DMS79 (cell line): ENCODE measurements at regions not wholly inside any gene's neighbourhood (a gene's known extent, or its start where the extent isn't known, plus 50 kb on each side); places are given as distances from the start of the nearest gene placed in this dataset.
"Not testable (repeated sequence)": the region's sequence is repeated elsewhere in the genome, so short reads cannot be mapped to it uniquely, and the experiment has no call there.

Experiments used
- DNase-seq: peaks from one replicate; lab custom pipeline; 2025; lab: John Stamatoyannopoulos, UW

DNA sequence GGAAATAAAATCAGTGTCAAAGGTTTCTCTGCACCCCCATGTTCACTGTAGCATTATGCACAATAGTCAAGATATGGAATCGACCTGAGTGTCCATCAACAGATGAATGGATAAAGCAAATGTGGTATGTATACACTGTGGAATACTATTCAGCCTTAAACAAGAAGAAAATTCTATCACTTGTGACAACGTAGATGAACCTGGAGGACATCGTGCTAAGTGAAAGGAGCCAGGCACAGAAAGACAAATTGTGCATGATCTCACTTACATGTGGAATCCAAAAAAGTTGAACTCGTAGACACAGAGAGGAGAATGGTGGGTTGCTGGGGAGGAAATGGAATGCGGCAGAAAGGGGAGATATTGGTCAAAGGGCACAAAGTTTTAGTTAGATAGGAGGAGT lies 136.3 kb upstream of the ESR1 start:
- DNase-seq, result no peak

DNA sequence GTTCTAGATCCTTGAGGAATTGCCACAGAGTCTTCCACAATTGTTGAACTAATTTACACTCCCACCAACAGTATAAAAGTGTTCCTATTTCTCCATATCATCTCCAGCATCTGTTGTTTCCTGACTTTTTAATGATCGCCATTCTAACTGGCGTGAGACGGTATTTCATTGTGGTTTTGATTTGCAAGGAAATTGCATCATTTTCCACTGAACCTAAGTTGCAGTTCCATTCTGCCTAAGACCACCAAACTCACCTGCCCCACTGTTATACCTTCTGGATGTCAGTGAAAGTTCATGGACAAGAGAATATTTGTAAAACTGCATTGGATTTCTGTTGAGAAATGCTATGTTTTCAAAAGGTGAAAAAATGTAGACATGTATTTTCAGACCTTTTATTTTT lies 132.9 kb upstream of the ESR1 start:
- no peak for DNase-seq

DNA sequence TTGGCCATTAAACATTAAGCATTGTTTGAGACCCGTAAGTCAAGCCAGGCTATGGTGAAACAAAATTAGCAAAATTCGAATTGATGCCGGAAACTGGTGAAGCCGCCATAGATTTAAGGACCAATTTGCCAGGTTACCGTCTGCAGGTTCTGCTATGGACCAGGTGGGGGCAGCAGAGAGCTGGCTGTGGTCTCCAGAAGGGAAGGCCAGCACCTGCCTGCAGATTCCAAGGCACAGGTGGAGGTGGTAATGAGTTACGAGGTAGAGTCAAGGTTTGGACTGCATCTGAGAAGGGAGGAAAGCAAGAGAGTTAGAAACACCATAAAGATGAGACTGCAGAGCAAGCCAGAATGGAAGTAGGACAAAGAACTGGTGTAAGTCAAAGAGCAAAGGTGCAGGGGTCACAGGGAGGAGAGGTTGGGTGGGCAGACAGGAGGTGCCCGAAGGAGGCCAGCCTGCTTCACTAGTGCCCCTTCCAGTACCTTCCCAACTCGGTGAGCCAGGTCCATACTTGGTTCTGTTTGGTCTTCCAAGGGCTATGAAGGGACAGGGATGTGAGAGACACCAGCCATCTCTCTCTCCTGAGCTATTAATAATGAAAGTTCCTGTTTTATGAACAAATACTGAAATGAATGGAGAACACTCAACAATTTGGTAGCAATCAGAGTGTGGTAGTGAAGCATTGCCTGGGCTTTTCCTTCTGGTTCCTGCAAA lies 131.6 kb upstream of the ESR1 start:
- DNase-seq, result no peak

DNA sequence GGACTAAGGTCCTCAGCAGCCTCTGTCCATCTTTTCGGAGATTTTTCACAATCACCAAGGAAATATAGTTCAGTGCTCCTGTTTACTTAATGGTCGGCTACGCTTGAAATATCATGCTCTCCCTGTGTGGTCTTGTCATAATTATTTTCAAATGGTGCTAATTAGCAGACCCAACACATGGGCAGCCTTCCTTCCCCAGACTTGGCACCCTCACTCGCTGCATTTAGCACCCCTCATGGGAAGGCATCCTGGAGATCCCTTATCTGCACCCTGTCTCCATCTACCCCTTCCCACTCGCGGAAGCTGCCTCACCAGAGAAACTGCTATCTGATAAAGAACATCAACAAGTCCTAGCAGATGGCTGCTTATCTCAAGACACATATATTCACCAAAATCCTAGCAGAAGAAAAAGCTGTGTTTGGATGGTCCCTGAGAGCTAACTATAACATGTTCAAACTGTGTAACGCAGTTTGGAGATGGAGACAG lies 131.0 kb upstream of the ESR1 start:
- no peak for DNase-seq

DNA sequence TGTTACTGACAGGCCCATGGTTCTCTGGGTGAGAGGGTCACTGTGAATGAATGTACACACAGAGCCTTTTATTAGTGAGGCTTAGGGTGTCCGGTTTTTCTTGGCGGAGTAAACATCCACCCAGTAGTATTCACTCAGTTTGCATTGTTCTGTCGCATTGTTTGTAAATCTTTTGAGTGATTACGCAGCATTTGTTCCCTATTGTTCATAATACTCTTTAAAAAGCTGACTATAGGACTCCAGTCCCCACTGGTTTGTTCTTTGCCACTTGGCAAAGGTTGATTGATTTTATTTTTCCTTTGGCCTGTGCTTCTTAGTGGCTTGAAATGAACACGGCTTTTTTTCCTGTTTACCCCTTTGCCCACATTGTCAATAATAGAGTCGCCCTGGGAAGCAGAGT lies 130.1 kb upstream of the ESR1 start:
- no peak for DNase-seq

DNA sequence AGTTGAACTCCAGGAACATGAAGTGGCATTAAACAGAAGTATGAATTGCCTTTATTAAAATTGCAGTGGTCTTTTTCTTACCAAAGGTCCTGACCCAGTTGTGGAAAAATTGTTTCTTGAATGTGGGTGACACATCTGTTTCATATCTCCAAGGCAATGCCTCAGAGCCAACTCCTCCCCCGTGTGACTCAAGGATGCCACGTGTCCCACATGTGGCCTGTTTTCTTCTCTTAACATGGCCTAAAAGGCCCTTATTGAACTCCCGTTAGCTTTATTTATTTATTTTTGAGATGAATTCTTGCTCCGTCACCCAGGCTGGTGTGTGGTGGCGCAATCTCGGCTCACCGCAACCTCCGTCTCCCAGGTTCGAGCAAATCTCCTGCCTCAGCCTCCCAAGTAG lies 128.4 kb upstream of the ESR1 start:
- DNase-seq, result no peak

DNA sequence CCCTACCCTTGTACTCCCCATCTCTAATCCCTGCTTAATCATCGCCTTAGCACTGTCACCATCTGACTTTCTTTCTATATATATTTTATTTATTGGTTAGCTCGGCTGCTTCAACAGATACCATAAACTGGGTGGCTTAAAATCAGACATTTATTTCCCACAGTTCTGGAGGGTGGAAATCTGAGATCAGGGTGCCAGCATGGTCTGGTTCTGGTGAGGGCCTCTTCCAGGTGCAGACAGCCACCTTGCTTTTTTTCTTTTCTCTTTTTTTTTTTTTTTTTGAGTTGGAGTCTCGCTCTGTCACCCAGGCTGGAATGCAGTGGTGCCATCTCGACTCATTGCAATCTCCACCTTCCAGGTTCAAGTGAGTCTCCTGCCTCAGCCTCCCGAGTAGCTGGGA lies 127.5 kb upstream of the ESR1 start:
- DNase-seq, result no peak

DNA sequence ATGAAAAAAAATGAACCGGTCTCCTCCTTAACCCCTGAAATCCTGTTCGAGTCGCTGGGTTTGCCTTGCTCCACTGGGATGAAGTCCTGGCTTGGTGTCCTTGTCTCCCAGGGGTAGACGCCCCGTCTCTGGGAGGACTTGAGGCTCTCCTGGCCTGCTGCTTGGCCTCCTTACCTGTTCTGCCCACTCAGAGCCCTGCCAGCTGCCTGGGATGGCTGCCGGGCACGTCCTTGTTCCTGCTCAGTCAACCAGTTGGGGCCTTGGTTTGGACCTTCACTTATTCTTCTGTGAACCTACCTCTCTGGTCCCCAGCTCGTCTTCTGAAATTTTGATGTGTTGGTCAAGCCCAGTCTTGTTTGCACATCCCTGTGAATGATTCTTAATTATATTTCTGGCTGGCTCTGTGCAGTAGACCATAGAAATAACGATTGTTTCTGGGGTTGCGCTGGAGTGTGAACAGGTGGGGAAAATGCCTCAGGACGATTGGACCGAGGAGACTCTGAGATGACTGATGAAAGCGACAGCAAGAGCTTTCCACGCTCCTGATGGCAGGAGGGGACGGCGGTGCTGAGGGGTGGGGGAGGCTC lies 126.5 kb upstream of the ESR1 start:
- peak; percentile 8 for DNase-seq

DNA sequence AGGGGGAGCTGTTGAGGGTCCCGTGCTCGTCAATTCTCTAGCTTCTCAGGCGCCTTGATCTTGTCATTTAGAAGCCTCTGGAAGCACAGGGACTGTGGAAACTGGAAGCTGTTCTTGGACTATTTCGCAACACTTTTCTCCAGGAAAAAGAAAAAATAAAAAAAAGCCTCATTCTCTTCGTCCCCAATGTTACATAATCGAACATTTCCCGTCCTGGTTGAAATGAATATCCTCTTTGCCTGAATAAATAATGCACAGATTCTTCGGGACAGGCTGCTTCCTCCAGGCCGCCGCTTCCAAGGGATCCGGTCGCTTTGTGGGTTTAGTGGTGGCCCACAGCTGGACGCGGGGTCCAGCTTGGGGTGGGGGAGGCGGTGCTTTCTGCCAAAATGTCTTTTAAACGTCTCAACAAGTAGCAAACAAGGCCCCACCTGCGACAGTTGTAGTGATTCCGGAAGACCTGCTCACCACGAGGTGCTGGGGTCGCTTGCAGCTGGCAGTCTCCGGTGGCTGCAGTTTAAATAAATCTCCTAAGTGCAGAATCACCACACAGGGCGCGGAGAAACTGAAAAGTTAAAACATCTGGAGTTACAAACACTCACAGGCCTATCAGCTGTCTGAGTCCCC lies 125.9 kb upstream of the ESR1 start:
- DNase-seq, result no peak

DNA sequence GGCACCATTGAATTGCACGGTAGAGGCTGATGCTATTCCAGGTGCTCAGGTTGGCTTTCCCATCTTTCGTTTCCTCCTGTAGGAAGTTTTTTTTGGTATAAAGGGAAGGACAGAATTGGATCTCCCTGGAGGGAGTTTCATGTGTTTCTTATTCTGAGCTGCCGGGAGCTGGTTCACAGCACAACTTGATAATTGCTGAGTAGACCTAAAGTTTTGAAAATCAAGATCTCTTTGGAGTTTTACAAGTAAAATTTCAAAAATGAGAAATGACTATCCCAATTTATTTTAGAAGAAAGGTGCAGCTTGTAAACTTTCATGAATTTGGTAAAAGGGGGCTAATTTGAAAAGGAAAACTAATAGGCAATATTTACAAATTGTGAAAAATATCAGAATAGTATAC lies 125.2 kb upstream of the ESR1 start:
- DNase-seq, result no peak

DNA sequence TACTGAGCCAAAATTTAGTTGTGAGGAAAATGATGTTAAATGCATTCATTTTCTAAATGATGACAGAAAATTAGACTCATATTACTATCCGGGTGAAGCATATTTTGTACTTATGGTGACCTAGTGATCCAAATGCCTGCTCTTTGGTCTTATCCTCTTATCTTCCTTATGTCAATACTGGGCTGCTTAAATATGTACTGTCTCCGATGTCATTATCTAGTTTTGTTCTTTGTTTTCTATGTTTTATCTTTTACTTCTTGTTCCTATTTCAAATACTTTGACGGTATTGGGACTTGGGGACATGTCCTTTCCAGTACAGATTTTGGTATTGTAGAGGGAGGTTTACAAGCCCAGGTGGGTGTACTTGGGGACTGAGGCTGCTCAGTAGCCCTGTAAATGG lies 124.6 kb upstream of the ESR1 start:
- no peak for DNase-seq

DNA sequence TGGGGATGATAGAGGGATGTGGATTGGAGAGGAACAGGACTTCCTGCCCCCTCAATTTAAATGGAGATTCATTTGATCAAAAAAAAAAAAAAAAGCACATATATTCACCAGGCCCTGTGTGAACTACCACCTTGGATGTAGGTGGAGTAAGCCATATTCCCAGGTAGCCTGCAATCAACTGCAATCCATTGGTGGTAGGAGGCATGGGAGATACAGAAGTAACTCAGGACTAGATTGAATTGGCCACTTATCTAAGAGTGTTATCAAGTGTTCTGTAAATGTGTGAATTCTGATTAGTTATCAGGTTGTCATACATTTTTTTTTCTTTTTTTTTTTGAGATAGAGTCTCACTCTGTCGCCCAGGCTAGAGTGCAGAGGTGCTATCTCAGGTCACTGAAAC lies 124.1 kb upstream of the ESR1 start:
- DNase-seq, result no peak

DNA sequence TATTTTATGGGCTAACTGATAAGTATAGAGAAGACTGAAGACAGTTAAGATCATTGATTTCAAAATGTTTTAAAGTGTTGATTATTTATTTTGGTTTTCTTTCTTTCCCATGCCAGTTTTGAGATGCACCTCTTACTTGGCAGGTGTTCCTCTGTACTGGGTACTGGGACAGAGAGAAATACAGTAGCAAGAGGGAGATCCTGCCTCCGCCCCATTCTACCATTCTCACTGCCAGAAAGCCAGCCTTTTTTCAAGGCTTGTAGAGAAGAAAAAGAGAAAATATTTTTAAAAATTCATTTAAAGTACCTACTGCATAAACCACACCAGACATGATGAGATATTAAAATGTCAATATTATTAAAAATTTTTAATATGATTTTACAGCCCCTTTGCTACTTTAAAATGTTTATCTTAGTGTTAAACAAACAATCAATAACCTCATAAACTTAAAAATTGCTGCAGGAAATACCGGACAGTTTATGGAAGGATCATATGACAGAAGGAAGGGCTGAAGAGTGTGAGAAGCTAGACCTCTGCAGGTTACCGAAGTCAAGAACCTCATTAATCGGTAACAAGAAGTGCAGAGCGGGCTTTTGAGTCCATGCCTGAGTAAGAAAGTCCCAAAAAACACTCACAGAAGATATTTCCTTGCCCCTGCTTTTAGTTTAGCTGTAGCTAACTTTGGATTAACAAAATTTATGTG lies 117.8 kb upstream of the ESR1 start:
- no peak for DNase-seq

DNA sequence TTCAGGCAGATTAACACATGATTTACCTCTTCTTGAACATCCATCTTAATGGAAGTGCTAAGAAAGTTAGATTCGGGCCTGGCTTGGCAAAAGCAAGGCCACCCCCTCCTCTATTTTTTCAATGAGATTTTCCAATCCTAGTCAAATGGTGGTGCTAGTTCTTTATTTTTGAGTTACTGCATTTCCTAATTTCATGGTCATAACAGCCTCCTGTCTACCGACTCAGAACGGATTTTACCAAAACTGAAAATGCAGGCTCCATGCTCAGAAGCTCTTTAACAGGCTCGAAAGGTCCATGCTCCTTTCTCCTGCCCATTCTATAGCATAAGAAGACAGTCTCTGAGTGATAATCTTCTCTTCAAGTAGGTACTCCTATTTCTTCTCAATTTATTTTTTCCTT lies 117.2 kb upstream of the ESR1 start:
- DNase-seq, result no peak

DNA sequence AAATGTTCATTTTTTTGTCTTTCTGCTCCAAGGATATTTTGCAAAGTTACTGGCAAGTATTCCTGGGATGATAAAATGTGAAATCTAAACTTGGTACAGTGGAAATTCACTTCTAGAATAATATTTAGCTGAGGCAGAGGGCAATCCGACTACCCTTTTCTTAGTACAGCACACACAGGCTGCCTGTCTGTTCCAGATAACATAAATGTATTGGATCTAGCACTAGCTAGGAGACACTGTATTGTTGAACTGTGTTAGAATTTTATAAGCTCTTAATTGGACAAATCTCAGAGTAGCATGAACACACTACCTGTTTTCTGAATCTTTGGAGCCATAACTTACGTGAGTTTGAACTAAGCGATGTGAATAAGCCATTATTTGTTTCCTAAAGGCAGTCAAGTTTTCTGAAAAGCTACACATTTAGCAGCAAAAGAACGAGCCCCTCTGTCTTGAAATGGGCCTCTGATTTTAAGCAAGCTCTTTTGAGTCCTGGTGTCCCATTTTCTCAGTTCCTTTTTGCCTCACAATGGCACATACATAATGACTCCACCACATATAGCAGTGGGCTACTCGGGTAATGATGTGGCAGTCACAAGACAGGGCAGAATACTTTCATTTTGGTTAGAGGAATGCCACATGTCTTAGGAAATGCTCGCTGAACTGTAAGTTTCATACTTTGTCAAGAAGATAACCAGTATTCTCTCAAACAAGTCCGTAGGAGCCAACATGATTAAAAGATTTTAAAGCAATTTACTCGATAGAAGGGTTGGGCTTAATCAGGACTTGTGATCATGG lies 116.5 kb upstream of the ESR1 start:
- no peak for DNase-seq

DNA sequence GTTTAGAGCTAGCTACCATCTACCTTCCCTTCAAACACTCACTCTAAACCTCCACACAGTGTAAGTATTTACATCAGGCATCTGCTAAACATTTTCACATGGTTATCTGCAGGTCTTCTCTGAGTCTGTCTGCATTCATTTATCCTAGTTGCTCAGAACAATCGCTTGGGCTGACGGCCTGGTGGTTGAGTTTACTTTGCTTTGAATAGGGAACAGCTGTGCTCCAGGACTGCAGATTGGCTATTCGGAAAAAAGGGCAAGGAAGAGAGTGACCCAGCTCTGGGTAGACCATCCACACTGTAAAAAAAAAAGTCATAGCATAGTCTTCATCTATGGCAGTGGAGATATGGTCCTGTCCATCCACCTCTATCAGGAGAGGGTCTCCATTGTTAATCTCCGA lies 115.3 kb upstream of the ESR1 start:
- no peak for DNase-seq

DNA sequence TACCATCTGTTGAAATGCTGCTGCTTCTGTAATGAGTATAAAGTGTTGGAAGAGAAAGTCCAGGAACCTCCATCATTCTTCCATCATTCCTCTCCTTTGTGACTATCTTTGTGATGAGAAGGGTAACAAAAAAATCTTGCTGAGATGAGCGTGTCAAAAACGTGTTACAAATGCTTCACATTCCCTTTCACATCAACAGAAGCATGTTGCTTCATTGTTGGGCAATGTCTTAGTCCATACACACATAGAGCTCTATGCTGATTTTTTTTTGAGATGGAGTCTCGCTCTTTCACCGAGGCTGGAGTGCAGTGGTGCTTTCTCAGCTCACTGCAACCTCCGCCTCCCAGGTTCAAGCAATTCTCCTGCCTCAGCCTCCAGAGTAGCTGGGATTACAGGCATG lies 114.1 kb upstream of the ESR1 start:
- no peak for DNase-seq

DNA sequence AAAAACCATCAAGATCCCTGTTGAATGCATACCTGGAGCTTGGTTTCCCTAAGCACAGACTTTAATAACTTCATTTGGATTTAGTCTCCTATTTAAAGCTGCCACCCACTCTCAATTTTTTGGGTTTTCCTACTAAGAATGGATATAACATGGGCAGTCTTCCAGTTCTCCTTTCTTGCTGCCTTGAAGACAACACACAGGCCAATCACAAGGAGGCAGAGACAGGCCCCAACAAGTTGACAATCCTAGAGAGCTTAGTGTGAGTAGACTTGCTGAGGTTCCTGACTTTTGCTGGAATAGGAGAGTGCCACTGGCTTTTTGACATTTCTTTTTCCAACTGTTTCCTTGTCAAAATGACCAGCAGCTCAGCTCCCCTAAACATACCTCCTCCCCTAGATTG lies 112.3 kb upstream of the ESR1 start:
- no peak for DNase-seq

DNA sequence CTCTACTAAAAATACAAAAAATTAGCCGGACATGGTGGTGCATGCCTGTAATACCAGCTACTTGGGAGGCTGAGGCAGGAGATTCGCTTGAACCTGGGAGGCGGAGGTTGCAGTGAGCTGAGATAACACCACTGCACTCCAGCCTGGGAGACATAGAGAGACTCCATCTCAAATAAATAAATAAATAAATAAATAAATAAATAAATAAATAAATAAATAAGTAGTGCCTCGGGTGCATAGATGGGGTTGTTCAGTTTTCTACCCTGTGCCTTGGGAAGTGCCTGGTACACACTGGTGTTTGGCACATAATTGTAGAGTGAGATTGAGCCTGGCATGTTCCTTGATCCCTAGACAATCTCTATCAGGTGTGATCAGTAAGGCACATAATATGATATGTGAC lies 111.2 kb upstream of the ESR1 start:
- not testable (repeated sequence) for DNase-seq

DNA sequence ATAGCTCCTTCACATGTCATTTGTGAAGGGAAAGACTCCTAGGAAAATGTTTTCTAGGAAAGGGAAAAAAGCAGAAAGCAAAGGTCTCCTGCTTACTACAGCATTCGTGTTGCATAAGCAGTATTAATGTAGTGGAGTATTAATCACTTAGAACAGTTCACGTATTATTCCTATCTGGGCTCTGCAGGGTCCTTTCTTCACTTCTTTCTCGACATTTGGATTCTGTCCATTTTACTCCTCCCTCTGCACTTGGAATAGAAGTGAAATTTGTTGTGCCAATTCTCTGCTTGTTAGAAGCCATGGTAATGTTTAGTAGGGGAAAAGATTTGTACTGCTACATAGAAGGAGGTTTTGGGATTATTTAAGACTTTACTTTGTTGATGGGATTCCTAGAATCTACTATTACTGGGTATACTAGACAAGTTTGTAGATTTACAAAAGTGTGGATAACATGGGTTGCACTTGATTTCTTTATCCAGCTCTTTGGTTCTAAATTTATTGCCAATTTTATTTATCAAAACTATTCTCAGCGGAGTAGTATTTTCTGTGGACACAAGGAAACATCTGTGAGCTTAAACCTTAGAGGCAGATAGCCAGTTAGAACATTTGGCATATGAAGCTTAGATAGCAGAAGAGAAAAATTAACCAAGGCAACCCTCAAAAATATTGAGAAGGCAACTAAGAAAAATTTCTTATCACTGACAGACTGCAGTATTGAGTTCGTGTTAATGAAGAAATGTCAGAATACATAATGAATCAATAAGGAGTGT lies 108.4 kb upstream of the ESR1 start:
- DNase-seq, result no peak

DNA sequence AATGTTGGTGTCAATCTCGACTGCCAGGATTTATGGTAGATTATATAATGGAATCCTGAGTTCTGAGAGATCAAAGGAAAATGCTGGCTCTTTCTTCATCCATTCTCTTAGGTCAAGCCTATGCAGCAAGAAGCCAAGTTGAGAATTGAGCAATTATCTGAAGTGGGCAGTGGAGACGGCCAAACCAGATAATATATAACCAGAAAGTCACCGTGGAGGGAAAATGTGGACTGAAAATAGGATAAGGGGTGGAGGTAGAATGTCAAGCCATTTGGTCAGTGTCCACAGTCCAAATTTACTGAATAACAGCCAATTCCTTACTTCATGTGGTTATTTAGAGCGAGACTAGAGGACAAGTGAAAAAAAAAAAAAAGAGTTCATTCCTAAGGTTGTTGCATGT lies 107.8 kb upstream of the ESR1 start:
- DNase-seq, result no peak
